HG03442 (cell line): ENCODE measurements at regions not wholly inside any gene's neighbourhood (a gene's known extent, or its start where the extent isn't known, plus 50 kb on each side); places are given as distances from the start of the nearest gene placed in this dataset.

ENCODE experiments used
- ATAC-seq: cut with Tn5 transposase; IDR thresholded peaks from one replicate; pipeline ENCODE4 v1.9.1; 2021; ENCODE audit warnings: mild to moderate bottlenecking, moderate library complexity; ENCODE audit not compliant: unreplicated experiment

- no peak for ATAC-seq
Measured at GRCh38 chr5:20494706-20495105, 506.7 kb upstream of the CDH18 start.

DNA sequence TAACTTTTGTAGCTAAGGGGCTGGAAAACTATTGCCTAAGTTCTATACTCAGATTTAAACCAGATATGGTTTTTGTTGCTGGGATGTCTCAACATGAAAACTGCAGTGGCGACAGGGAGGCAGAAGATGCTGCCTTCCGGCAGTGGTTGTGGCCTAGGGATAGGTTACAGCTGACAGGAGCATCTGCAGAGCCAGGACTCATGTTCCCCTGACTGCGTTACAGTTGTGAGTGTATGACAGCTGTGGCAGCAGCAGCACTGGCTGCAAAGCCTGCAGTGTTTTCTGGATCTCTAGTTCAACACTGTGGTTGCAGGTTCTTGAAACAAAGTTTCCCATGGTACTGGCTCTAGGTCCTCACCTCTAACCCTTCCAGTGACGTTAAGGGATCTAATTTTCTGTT is 498.8 kb upstream of the CDH18 start:
- no peak for ATAC-seq

- no peak for ATAC-seq
Measured at GRCh38 chr5:20476016-20476415, 488.0 kb upstream of the CDH18 start.

GRCh38 chr5:20470997-20471396 is 483.0 kb upstream of the CDH18 start:
- peak; percentile 76 for ATAC-seq

GRCh38 chr5:20469792-20470191 is 481.8 kb upstream of the CDH18 start:
- no peak for ATAC-seq

DNA sequence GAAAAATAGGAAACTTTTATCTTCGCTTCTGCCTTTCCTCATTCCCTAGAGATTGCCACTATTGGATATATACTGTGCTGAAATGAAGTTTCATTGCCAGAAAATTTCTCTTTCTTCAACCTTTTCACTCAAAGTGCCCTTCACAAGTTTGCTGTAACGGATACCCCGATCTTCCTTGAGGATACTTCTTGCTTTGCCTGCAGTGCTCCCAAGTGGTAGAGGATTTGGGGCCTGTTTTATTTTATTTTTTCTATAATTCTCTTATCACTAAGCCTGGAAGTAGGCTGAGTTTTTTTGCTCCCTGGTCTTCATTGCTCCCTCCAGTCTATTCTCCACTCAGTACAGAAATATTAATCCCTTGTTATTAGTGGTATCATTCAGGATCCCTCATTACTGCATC is 481.4 kb upstream of the CDH18 start:
- no peak for ATAC-seq

GRCh38 chr5:20466512-20466911 is 478.5 kb upstream of the CDH18 start:
- ATAC-seq = no peak

DNA sequence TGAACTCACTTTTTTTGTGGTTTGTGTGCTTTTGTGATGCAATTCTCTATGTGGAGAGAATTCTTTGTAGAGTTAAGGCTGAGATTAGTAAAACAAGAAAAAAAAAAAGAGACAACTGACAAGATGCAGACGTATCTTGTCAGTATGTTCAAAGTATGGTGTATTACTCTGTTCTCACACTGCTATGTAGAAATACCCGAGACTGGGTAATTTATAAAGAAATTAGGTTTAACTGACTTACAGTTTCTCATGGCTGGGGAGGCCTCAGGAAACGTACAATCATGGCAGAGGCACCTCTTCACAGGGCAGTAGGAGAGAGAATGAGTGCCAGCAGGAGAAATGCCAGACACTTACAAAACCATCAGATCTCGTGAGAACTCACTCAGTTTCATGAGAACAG is 475.2 kb upstream of the CDH18 start:
- ATAC-seq = no peak

- ATAC-seq = no peak
Measured at GRCh38 chr5:20446121-20446520, 458.1 kb upstream of the CDH18 start.

DNA sequence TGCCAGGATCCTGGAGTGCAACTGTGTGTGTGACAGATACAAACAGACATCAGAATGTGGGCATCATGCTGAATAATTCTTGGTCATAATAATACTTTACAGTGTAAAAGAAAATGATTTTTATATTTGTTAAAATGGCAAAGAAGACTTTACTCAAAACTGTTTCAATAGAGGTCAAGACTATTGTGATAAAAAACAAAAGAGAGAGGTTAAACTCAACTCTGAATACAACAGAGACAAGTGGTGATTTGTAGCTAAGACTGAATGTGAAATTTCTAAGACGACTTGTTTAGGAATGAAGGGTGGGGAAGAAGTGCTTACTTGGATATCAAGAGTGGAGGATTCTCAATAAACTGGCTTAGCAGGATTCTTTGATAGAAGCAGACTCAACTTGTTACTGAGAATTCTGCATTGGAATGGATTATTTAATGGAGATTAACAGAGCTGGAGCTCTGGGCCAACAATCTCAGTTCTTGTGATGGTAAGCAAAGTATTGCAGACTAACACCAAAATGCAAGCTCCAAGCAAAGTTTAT is 457.4 kb upstream of the CDH18 start:
- no peak for ATAC-seq

GRCh38 chr5:20434786-20435185 is 446.8 kb upstream of the CDH18 start:
- no peak for ATAC-seq

- no peak for ATAC-seq
Measured at GRCh38 chr5:20420991-20421595, 433.1 kb upstream of the CDH18 start.
